ENCODE measurements at regions not wholly inside any gene's neighbourhood (a gene's known extent, or its start where the extent isn't known, plus 50 kb on each side); places are given as distances from the start of the nearest gene placed in this dataset.

GRCh38 chr11:134882671-134883297 lies 470.7 kb upstream of the B3GAT1 start:
- DNase-seq, result no peak
- POLR2A ChIA-PET, result no interaction called here
- Mint-ChIP-seq H3K36me3 (no peaks in the 10 kb centered on the region), H3K27ac (no peak overlapping the region), H3K9me3 (peaks cover 0 to 2% (median 0%) of the 10 kb centered on the region in 9 donors), H3K27me3 (peaks cover 12 to 75% (median 24%) of the 10 kb centered on the region in 5 donors), H3K4me3 (no peak overlapping the region), H3K4me1 (no peaks in the 10 kb centered on the region)
- no peak for ATAC-seq

- no peak for ATAC-seq
- no peaks in the 10 kb centered on the region for H3K4me1 Mint-ChIP-seq
Measured at GRCh38 chr11:134882141-134882540, 470.1 kb upstream of the B3GAT1 start.

GRCh38 chr11:134880788-134881187 lies 468.7 kb upstream of the B3GAT1 start:
- DNase-seq (no peak), ATAC-seq (no peak)
- H3K9me3 Mint-ChIP-seq, result peaks cover 0 to 2% (median 0%) of the 10 kb centered on the region in 9 donors
- no peak overlapping the region for H3K27ac Mint-ChIP-seq
- POLR2A ChIA-PET, result no interaction called here
- H3K4me1 Mint-ChIP-seq, result no peaks in the 10 kb centered on the region
- no peaks in the 10 kb centered on the region for H3K36me3 Mint-ChIP-seq
- no peak overlapping the region for H3K4me3 Mint-ChIP-seq
- peaks cover 13 to 73% (median 26%) of the 10 kb centered on the region in 5 donors for H3K27me3 Mint-ChIP-seq

More at GRCh38 chr11:134882141-134882540, 470.1 kb upstream of the B3GAT1 start:
- Mint-ChIP-seq H3K36me3 (no peaks in the 10 kb centered on the region), H3K27ac (no peak overlapping the region), H3K4me3 (no peak overlapping the region), H3K9me3 (peaks cover 0 to 2% (median 0%) of the 10 kb centered on the region in 9 donors), H3K27me3 (peaks cover 10 to 74% (median 24%) of the 10 kb centered on the region in 5 donors)
- no peak for DNase-seq
- POLR2A ChIA-PET, result no interaction called here

- Mint-ChIP-seq H3K27me3 (peaks cover 9 to 65% (median 24%) of the 10 kb centered on the region in 5 donors), H3K27ac (no peak overlapping the region)
- no peak for ATAC-seq
Measured at GRCh38 chr11:134879931-134880330, 467.9 kb upstream of the B3GAT1 start.

GRCh38 chr11:134879341-134879740 lies 467.3 kb upstream of the B3GAT1 start:
- Mint-ChIP-seq H3K9me3 (peaks cover 0 to 2% (median 0%) of the 10 kb centered on the region in 9 donors), H3K36me3 (no peaks in the 10 kb centered on the region), H3K27ac (no peak overlapping the region), H3K4me3 (no peak overlapping the region), H3K4me1 (no peaks in the 10 kb centered on the region), H3K27me3 (peaks cover 12 to 64% (median 24%) of the 10 kb centered on the region in 5 donors)
- ATAC-seq (no peak), DNase-seq (no peak)
- POLR2A ChIA-PET, result no interaction called here

More at GRCh38 chr11:134879931-134880330, 467.9 kb upstream of the B3GAT1 start:
- DNase-seq, result no peak
- Mint-ChIP-seq H3K4me3 (no peak overlapping the region), H3K4me1 (no peaks in the 10 kb centered on the region), H3K9me3 (peaks cover 0 to 2% (median 0%) of the 10 kb centered on the region in 9 donors), H3K36me3 (no peaks in the 10 kb centered on the region)
- POLR2A ChIA-PET, result no interaction called here

GRCh38 chr11:134878785-134879184 lies 466.7 kb upstream of the B3GAT1 start:
- Mint-ChIP-seq H3K4me1 (no peaks in the 10 kb centered on the region), H3K4me3 (no peak overlapping the region), H3K36me3 (no peaks in the 10 kb centered on the region), H3K27ac (no peak overlapping the region), H3K27me3 (peaks cover 12 to 58% (median 24%) of the 10 kb centered on the region in 5 donors), H3K9me3 (peaks cover 0 to 2% (median 0%) of the 10 kb centered on the region in 9 donors)
- DNase-seq, result no peak
- ATAC-seq, result no peak
- POLR2A ChIA-PET, result no interaction called here

- peaks cover 9 to 44% (median 21%) of the 10 kb centered on the region in 5 donors for H3K27me3 Mint-ChIP-seq
- H3K9me3 Mint-ChIP-seq, result no peaks in the 10 kb centered on the region
- DNase-seq, result no peak
- no peaks in the 10 kb centered on the region for H3K36me3 Mint-ChIP-seq
- ATAC-seq, result no peak
- H3K4me1 Mint-ChIP-seq, result no peaks in the 10 kb centered on the region
- POLR2A ChIA-PET, result no interaction called here
- no peak overlapping the region for H3K27ac Mint-ChIP-seq
- H3K4me3 Mint-ChIP-seq, result no peak overlapping the region
Measured at GRCh38 chr11:134876226-134876625, 464.2 kb upstream of the B3GAT1 start.

- Mint-ChIP-seq H3K27me3 (peaks cover 2 to 13% (median 8%) of the 10 kb centered on the region in 5 donors), H3K9me3 (no peaks in the 10 kb centered on the region), H3K4me1 (peaks cover 0 to 9% (median 5%) of the 10 kb centered on the region in 4 donors), H3K36me3 (no peaks in the 10 kb centered on the region), H3K4me3 (no peak overlapping the region), H3K27ac (no peak overlapping the region)
- DNase-seq, result no peak
- ATAC-seq, result no peak
- POLR2A ChIA-PET, result no interaction called here
Measured at GRCh38 chr11:134866981-134867675, 455.1 kb upstream of the B3GAT1 start.

GRCh38 chr11:134866215-134866614 lies 454.2 kb upstream of the B3GAT1 start:
- peaks cover 0 to 9% (median 5%) of the 10 kb centered on the region in 4 donors for H3K4me1 Mint-ChIP-seq
- no peak for ATAC-seq
- no peak overlapping the region for H3K4me3 Mint-ChIP-seq
- POLR2A ChIA-PET, result no interaction called here
- no peaks in the 10 kb centered on the region for H3K9me3 Mint-ChIP-seq
- H3K36me3 Mint-ChIP-seq, result no peaks in the 10 kb centered on the region
- H3K27me3 Mint-ChIP-seq, result peaks cover 3 to 13% (median 8%) of the 10 kb centered on the region in 5 donors
- no peak for DNase-seq
- no peak overlapping the region for H3K27ac Mint-ChIP-seq

- no peak for ATAC-seq
- no peak overlapping the region for H3K4me3 Mint-ChIP-seq
- no peaks in the 10 kb centered on the region for H3K9me3 Mint-ChIP-seq
- H3K4me1 Mint-ChIP-seq, result peaks cover 0 to 9% (median 5%) of the 10 kb centered on the region in 4 donors
- no peak overlapping the region for H3K27ac Mint-ChIP-seq
- no peaks in the 10 kb centered on the region for H3K36me3 Mint-ChIP-seq
- H3K27me3 Mint-ChIP-seq, result peaks cover 4 to 17% (median 8%) of the 10 kb centered on the region in 5 donors
- POLR2A ChIA-PET, result no interaction called here
- DNase-seq, result no peak
Measured at GRCh38 chr11:134864968-134865305, 452.9 kb upstream of the B3GAT1 start.

GRCh38 chr11:134864233-134864967 lies 452.4 kb upstream of the B3GAT1 start:
- H3K27me3 Mint-ChIP-seq, result peaks cover 4 to 17% (median 8%) of the 10 kb centered on the region in 5 donors
- no peaks in the 10 kb centered on the region for H3K36me3 Mint-ChIP-seq
- H3K9me3 Mint-ChIP-seq, result no peaks in the 10 kb centered on the region
- DNase-seq (no peak), ATAC-seq (no peak)
- POLR2A ChIA-PET, result no interaction called here
- no peak overlapping the region for H3K4me3 Mint-ChIP-seq
- H3K4me1 Mint-ChIP-seq, result peaks cover 0 to 9% (median 5%) of the 10 kb centered on the region in 4 donors
- H3K27ac Mint-ChIP-seq, result no peak overlapping the region

GRCh38 chr11:134863294-134863693 lies 451.3 kb upstream of the B3GAT1 start:
- DNase-seq, result no peak
- POLR2A ChIA-PET, result no interaction called here
- Mint-ChIP-seq H3K27me3 (peaks cover 4 to 22% (median 8%) of the 10 kb centered on the region in 5 donors), H3K36me3 (no peaks in the 10 kb centered on the region), H3K9me3 (no peaks in the 10 kb centered on the region), H3K4me1 (peaks cover 0 to 5% (median 3%) of the 10 kb centered on the region in 4 donors), H3K4me3 (no peak overlapping the region), H3K27ac (no peak overlapping the region)
- no peak for ATAC-seq

GRCh38 chr11:134862587-134863195 lies 450.6 kb upstream of the B3GAT1 start:
- POLR2A ChIA-PET, result no interaction called here
- DNase-seq, result no peak
- no peaks in the 10 kb centered on the region for H3K36me3 Mint-ChIP-seq

More at GRCh38 chr11:134862587-134863195, 450.6 kb upstream of the B3GAT1 start:
- Mint-ChIP-seq H3K27ac (no peak overlapping the region), H3K4me1 (no peaks in the 10 kb centered on the region), H3K27me3 (peaks cover 4 to 22% (median 6%) of the 10 kb centered on the region in 5 donors), H3K4me3 (no peak overlapping the region), H3K9me3 (no peaks in the 10 kb centered on the region)
- no peak for ATAC-seq
